A549 (cell line): ENCODE measurements at regions not wholly inside any gene's neighbourhood (a gene's known extent, or its start where the extent isn't known, plus 50 kb on each side); places are given as distances from the start of the nearest gene placed in this dataset.

Experiments
- BHLHE40 ChIP-seq: IDR thresholded peaks from 2 replicates; pipeline ENCODE4 v1.6.1; 2012; ENCODE audit warnings: low read depth, low read length, inconsistent platforms
- CEBPB ChIP-seq, 2 experiments: fragments of >200 bp in 1 of 2; sonication (Bioruptor Twin) in 1 of 2; formaldehyde crosslinking in 1 of 2; IDR thresholded peaks; 2 replicates each; pipeline ENCODE4 v1.6.1; 2012 to 2016
- CTCF ChIP-seq: fragments of >200 bp; sonication (Bioruptor Twin); formaldehyde crosslinking; IDR thresholded peaks from 3 replicates; pipeline ENCODE4 v1.5.1; 2016
- ESRRA ChIP-seq: fragments of 150-350 bp; IDR thresholded peaks from 2 replicates; pipeline ENCODE4 v1.6.1; 2014; ENCODE audit warnings: mild to moderate bottlenecking, low read length, borderline replicate concordance
- KDM1A ChIP-seq: fragments of 200-600 bp; sonication (generic); IDR thresholded peaks from 2 replicates; pipeline ENCODE4 v1.6.1; 2016; ENCODE audit warnings: low read depth, mild to moderate bottlenecking
- MAZ ChIP-seq: fragments of 150-350 bp; IDR thresholded peaks from 2 replicates; pipeline ENCODE4 v1.6.1; 2014; ENCODE audit warnings: antibody characterized with exemption, low read depth, low read length, borderline replicate concordance
- NR3C1 ChIP-seq: fragments of >200 bp; sonication (Bioruptor Twin); formaldehyde crosslinking; IDR thresholded peaks from 3 replicates; pipeline ENCODE4 v1.6.1; 2017
- PHF8 ChIP-seq: fragments of 200-600 bp; sonication (generic); IDR thresholded peaks from 2 replicates; pipeline ENCODE4 v1.6.1; 2016; ENCODE audit warnings: low read depth, mild to moderate bottlenecking, antibody characterized with exemption, moderate library complexity, borderline replicate concordance
- POLR2A ChIP-seq: IDR thresholded peaks from 2 replicates; pipeline ENCODE4 v1.6.1; 2012; ENCODE audit warnings: mild to moderate bottlenecking, low read length
- RAD21 ChIP-seq, 2 experiments: fragments of >200 bp in 1 of 2; sonication (Bioruptor Twin) in 1 of 2; formaldehyde crosslinking in 1 of 2; IDR thresholded peaks in 1 of 2; conservative IDR thresholded peaks in 1 of 2; 2 replicates in 1 of 2; 3 replicates in 1 of 2; pipeline ENCODE4 v1.6.1; 2012 to 2018; ENCODE audit warnings: inconsistent platforms in 1 of 2
- RFX5 ChIP-seq: fragments of 450-650 bp; IDR thresholded peaks from 2 replicates; pipeline ENCODE4 v1.7.1; 2014; ENCODE audit warnings: antibody characterized with exemption, mild to moderate bottlenecking, moderate library complexity

DNA sequence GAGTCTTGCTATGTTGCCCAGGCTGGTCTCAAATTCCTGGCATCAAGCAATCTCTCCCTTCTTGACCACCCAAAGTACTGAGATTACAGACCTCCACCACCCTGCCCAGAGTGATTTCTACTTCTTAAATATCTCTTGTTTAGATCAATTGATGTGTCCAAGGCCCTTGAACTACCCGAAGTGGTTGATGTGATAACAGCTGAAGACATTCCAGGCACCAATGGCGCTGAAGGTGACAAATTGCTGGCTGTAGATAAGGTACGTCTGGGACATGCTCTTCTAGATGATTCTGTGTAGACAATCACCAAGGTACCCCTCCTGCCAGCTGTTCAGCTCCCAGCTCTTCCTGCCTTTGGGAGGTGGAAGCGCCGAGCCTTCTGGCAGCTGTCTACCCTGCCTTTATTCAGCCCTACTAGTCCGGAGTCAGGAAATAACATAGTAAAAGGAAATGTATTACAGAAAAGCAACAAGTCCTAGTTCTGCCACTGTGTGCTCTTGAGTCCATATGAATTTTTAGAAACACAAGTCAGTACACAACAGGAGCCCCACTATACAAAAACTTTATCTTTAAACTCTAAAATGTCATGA is 61.3 kb upstream of the BZW1 start:
- no peak for TF ChIP-seq RAD21 (conservative IDR thresholded peaks at IDR 0.05 in 1 of 2, IDR thresholded peaks at IDR 0.05 in 1 of 2)
- no peak for TF ChIP-seq CTCF
- no peak for TF ChIP-seq MAZ
- no peak for TF ChIP-seq RFX5
- no peak for TF ChIP-seq BHLHE40
- no peak for TF ChIP-seq CEBPB (IDR thresholded peaks at IDR 0.05)
- TF ChIP-seq POLR2A: no peak
- no peak for TF ChIP-seq PHF8
- TF ChIP-seq NR3C1: no peak
- TF ChIP-seq ESRRA: no peak
- no peak for TF ChIP-seq KDM1A
